Neuronal stem cell (in vitro differentiated cells): ENCODE measurements at regions not wholly inside any gene's neighbourhood (a gene's known extent, or its start where the extent isn't known, plus 50 kb on each side); places are given as distances from the start of the nearest gene placed in this dataset.

Experiments used
- DNase-seq: peaks from one replicate; pipeline ENCODE4 v3.0.0-alpha.2; 2013; ENCODE audit warnings: low spot score
- H2AFZ ChIP-seq: one replicate; pipeline ENCODE4 v1.6.1; 2013; ENCODE audit warnings: mild to moderate bottlenecking, low read length, inconsistent platforms
- H2AK5ac ChIP-seq: 2 replicates; pipeline ENCODE4 v1.6.1; 2013; ENCODE audit warnings: low read depth, mild to moderate bottlenecking, inconsistent platforms, low read length, moderate library complexity, mixed read lengths
- H2BK120ac ChIP-seq: 2 replicates; pipeline ENCODE4 v1.6.1; 2013; ENCODE audit warnings: low read depth, mild to moderate bottlenecking, inconsistent platforms, low read length, moderate library complexity, mixed read lengths
- H2BK12ac ChIP-seq: one replicate; pipeline ENCODE4 v1.6.1; 2013; ENCODE audit warnings: low read length, inconsistent platforms
- H2BK15ac ChIP-seq: 2 replicates; pipeline ENCODE4 v1.6.1; 2013; ENCODE audit warnings: mild to moderate bottlenecking, low read length, inconsistent platforms, mixed read lengths
- H2BK5ac ChIP-seq: one replicate; pipeline ENCODE4 v1.6.1; 2013; ENCODE audit warnings: inconsistent platforms, mild to moderate bottlenecking, low read length, moderate library complexity
- H3K14ac ChIP-seq: one replicate; pipeline ENCODE4 v1.6.1; 2013; ENCODE audit warnings: low read length, inconsistent platforms
- H3K18ac ChIP-seq: 2 replicates; pipeline ENCODE4 v1.6.1; 2013; ENCODE audit warnings: low read length, inconsistent platforms
- H3K23ac ChIP-seq: 2 replicates; pipeline ENCODE4 v1.6.1; 2013; ENCODE audit warnings: low read depth, mild to moderate bottlenecking, mixed read lengths, low read length, inconsistent platforms; ENCODE audit not compliant: poor library complexity
- H3K27ac ChIP-seq: replicated peaks from 3 replicates; pipeline ENCODE4 v1.5.1; 2013; ENCODE audit warnings: low read length, inconsistent platforms
- H3K27me3 ChIP-seq, 3 experiments: 2 replicates each; pipeline ENCODE4 v1.6.1; 2013; ENCODE audit warnings: low read length in 3 of 3, mild to moderate bottlenecking in 2 of 3, inconsistent platforms in 1 of 3, low read depth in 1 of 3, mixed read lengths in 1 of 3, moderate library complexity in 1 of 3; ENCODE audit not compliant: control insufficient read depth in 3 of 3, insufficient read depth in 3 of 3
- H3K36me3 ChIP-seq, 2 donors: replicated peaks in 1 of 2; 2 replicates each; pipeline ENCODE4 v1.6.1; 2013; ENCODE audit warnings: low read length in 2 of 2; ENCODE audit not compliant: control insufficient read depth in 2 of 2, insufficient read depth in 2 of 2
- H3K4ac ChIP-seq: 2 replicates; pipeline ENCODE4 v1.6.1; 2013; ENCODE audit warnings: inconsistent platforms, mild to moderate bottlenecking, low read length, moderate library complexity
- H3K4me1 ChIP-seq, 2 donors: 1 replicate in 1 of 2; 2 replicates in 1 of 2; pipeline ENCODE4 v1.6.1; 2013; ENCODE audit warnings: low read length in 2 of 2, low read depth in 1 of 2; ENCODE audit not compliant: control insufficient read depth in 2 of 2, insufficient read depth in 1 of 2
- H3K4me2 ChIP-seq: one replicate; pipeline ENCODE4 v1.6.1; 2013; ENCODE audit warnings: mild to moderate bottlenecking, low read length, inconsistent platforms; ENCODE audit not compliant: insufficient read depth, poor library complexity, severe bottlenecking
- H3K4me3 ChIP-seq, 2 donors: 2 replicates each; pipeline ENCODE4 v1.5.1; 2013; ENCODE audit warnings: low read length in 2 of 2, mild to moderate bottlenecking in 2 of 2, inconsistent platforms in 1 of 2, moderate library complexity in 1 of 2
- H3K79me1 ChIP-seq: one replicate; pipeline ENCODE4 v1.6.1; 2013; ENCODE audit warnings: low read depth, mild to moderate bottlenecking, inconsistent platforms, low read length, moderate library complexity
- H3K9ac ChIP-seq: one replicate; pipeline ENCODE4 v1.6.1; 2013; ENCODE audit warnings: mild to moderate bottlenecking, low read depth, low read length, inconsistent platforms; ENCODE audit not compliant: poor library complexity
- H3K9me3 ChIP-seq, 2 donors: replicated peaks in 1 of 2; 2 replicates each; pipeline versions ENCODE3 to v1.6.1; 2013; ENCODE audit warnings: low read length in 2 of 2, mild to moderate bottlenecking in 2 of 2, inconsistent platforms in 1 of 2, low read depth in 1 of 2, mixed read lengths in 1 of 2, moderate library complexity in 1 of 2; ENCODE audit not compliant: control insufficient read depth in 2 of 2, insufficient read depth in 1 of 2
- H4K8ac ChIP-seq: one replicate; pipeline ENCODE4 v1.6.1; 2013; ENCODE audit warnings: low read depth, mild to moderate bottlenecking, inconsistent platforms, low read length, moderate library complexity
- H4K91ac ChIP-seq: one replicate; pipeline ENCODE4 v1.6.1; 2013; ENCODE audit warnings: low read length, low read depth, mild to moderate bottlenecking, inconsistent platforms; ENCODE audit not compliant: poor library complexity
- WGBS, 2 donors: extraction: QIAGEN DNeasy Blood & Tissue Kit; methylation state at CpG; one replicate each; pipeline ENCODE4 v1.1.7; 2013; ENCODE audit warnings: missing lambda C conversion rate in 2 of 2, mixed read lengths in 1 of 2; ENCODE audit not compliant: insufficient read length in 2 of 2, insufficient replicate concordance in 1 of 2; ENCODE audit errors: extremely low coverage in 2 of 2; 5-methylcytosine and 5-hydroxymethylcytosine counted together

DNA sequence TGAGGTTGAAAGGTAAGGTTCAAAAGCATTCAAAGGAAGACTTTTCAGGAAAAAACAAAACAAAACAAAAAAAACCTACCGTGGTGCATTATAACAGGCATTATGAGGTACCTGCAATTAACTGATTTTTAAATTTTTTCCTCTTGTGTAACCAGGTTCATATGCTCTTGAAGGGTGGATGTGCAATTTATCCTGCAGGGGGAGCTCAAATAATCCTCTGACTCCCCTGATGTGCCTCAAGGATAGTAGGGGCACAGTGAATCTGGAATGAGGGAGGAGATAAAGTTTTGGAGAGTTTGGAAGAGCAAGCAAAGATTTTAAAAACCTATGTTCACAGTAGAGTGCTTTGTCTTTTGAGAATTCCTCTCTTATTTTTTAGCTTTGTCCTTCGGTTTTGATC is 1349.4 kb downstream of the CDH8 start:
- Histone ChIP-seq H3K36me3 (no peaks in the 10 kb centered on the region), H2BK12ac (no peak overlapping the region), H2BK120ac (no peak overlapping the region), H3K18ac (no peak overlapping the region), H4K8ac (no peak overlapping the region), H3K9me3 (no peaks in the 10 kb centered on the region), H3K23ac (no peak overlapping the region), H3K27me3 (no peaks in the 10 kb centered on the region), H3K14ac (no peak overlapping the region), H3K4me1 (no peaks in the 10 kb centered on the region), H2AFZ (no peak overlapping the region), H3K4me3 (no peak overlapping the region), H3K79me1 (no peaks in the 10 kb centered on the region), H3K4ac (no peak overlapping the region), H3K4me2 (no peak overlapping the region), H4K91ac (no peak overlapping the region), H2BK15ac (no peak overlapping the region), H2BK5ac (no peak overlapping the region), H2AK5ac (no peak overlapping the region), H3K9ac (no peak overlapping the region), H3K27ac (no peak overlapping the region)
- WGBS, 2 donors, result no CpG with 5 or more reads among the region's 2 CpGs
- no peak for DNase-seq

DNA sequence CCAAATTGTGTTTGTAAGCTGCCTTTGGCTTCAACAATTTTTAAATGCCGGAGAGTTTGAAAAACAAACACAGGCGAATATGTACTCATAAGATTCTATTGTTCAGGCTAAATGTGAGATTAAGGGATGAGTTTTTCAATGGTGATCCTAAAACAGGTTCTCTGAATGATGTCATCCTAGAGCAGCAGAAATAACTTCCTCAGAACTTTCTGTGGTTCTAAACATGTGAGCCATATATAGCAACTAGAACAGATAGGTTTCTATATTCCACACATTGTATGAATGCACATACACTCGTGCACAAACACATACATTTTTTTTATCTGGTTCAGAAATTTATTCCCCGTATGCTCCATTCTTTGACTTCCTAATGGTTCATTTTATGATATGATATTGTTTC is 1352.2 kb downstream of the CDH8 start:
- no peak overlapping the region for H3K18ac ChIP-seq
- no peaks in the 10 kb centered on the region for H3K9me3 ChIP-seq
- H3K14ac ChIP-seq, result no peak overlapping the region
- peaks cover 0 to 6% of the 10 kb centered on the region in 2 donors for H3K4me1 ChIP-seq
- H3K4me2 ChIP-seq, result no peak overlapping the region
- H2BK5ac ChIP-seq, result no peak overlapping the region
- no peak overlapping the region for H4K91ac ChIP-seq
- H3K9ac ChIP-seq, result no peak overlapping the region
- no peaks in the 10 kb centered on the region for H3K79me1 ChIP-seq
- H2AK5ac ChIP-seq, result no peak overlapping the region
- H3K27me3 ChIP-seq, result no peaks in the 10 kb centered on the region
- H3K23ac ChIP-seq, result no peak overlapping the region
- no peak overlapping the region for H3K4me3 ChIP-seq
- H2AFZ ChIP-seq, result no peak overlapping the region
- no peak overlapping the region for H2BK15ac ChIP-seq
- H3K27ac ChIP-seq, result no peak overlapping the region
- no peak overlapping the region for H4K8ac ChIP-seq
- H2BK120ac ChIP-seq, result no peak overlapping the region
- no peak overlapping the region for H3K4ac ChIP-seq
- DNase-seq, result no peak
- no peak overlapping the region for H2BK12ac ChIP-seq
- no peaks in the 10 kb centered on the region for H3K36me3 ChIP-seq
- no CpG with 5 or more reads among the region's 4 CpGs for WGBS, 2 donors

DNA sequence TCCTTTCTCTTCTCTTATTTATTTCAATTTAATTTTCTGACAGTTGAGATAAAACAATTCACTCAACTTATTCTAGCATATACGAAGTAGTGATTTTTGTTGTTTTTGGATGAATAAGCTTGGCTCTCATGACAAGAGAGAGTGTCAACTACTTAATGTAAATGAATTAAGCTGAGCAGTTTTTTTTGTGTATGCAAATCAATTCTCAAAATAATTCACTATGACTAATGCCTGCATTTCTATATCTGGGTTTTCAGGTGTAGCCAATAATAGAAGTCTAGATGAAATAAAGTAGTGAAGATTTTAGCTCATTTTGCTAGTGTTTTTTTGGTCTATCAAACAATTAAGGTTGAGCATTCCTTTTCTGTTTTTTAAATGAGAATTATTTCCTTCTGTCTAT is 1354.0 kb downstream of the CDH8 start:
- Histone ChIP-seq H2BK120ac (no peak overlapping the region), H3K4me3 (no peak overlapping the region), H3K18ac (no peak overlapping the region), H3K14ac (no peak overlapping the region), H3K9me3 (no peaks in the 10 kb centered on the region), H2BK15ac (no peak overlapping the region), H2BK12ac (no peak overlapping the region), H4K8ac (no peak overlapping the region), H2AFZ (no peak overlapping the region), H3K79me1 (no peaks in the 10 kb centered on the region), H3K27ac (no peak overlapping the region), H3K23ac (no peak overlapping the region), H4K91ac (no peak overlapping the region), H3K36me3 (no peaks in the 10 kb centered on the region), H3K9ac (no peak overlapping the region), H2AK5ac (no peak overlapping the region), H2BK5ac (no peak overlapping the region), H3K4me1 (peaks cover 0 to 6% of the 10 kb centered on the region in 2 donors), H3K4ac (no peak overlapping the region), H3K4me2 (no peak overlapping the region), H3K27me3 (no peaks in the 10 kb centered on the region)
- WGBS, 2 donors, result no CpG with 5 or more reads among the region's 1 CpG
- no peak for DNase-seq

DNA sequence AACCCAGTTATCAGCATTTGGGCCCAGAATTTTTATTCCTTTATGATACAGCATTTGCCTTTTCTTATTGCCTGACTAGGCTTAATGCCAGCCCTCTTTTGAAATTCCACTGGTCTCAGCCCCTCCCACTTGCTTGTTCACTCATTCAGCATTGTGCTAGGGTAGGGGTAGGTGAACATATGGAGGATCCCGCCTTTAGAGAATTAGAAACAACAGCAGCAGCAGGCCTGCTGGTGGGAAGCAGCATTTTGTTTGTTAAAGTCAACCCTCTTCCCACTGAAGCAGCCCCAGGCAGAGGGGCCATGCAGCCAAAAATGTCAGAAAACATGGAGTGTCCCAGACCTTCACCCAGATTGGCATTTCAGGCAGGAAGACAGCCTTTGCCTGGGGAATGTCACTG is 1355.2 kb downstream of the CDH8 start:
- no peaks in the 10 kb centered on the region for H3K9me3 ChIP-seq
- H4K8ac ChIP-seq, result no peak overlapping the region
- no peak overlapping the region for H3K14ac ChIP-seq
- no peak overlapping the region for H2AFZ ChIP-seq
- no CpG with 5 or more reads among the region's 1 CpG for WGBS, 2 donors
- no peak overlapping the region for H2BK5ac ChIP-seq
- H3K4me2 ChIP-seq, result no peak overlapping the region
- no peaks in the 10 kb centered on the region for H3K79me1 ChIP-seq
- H3K27ac ChIP-seq, result no peak overlapping the region
- H3K4me3 ChIP-seq, result no peak overlapping the region
- H3K23ac ChIP-seq, result no peak overlapping the region
- H3K9ac ChIP-seq, result no peak overlapping the region
- no peaks in the 10 kb centered on the region for H3K36me3 ChIP-seq
- no peak overlapping the region for H2BK120ac ChIP-seq
- no peaks in the 10 kb centered on the region for H3K27me3 ChIP-seq
- H3K18ac ChIP-seq, result no peak overlapping the region
- no peak overlapping the region for H2BK15ac ChIP-seq
- H2AK5ac ChIP-seq, result no peak overlapping the region
- no peak overlapping the region for H4K91ac ChIP-seq
- peaks cover 0 to 6% of the 10 kb centered on the region in 2 donors for H3K4me1 ChIP-seq
- H2BK12ac ChIP-seq, result no peak overlapping the region
- no peak overlapping the region for H3K4ac ChIP-seq
- DNase-seq, result peak; percentile 1
